ENCODE measurements at regions not wholly inside any gene's neighbourhood (a gene's known extent, or its start where the extent isn't known, plus 50 kb on each side); places are given as distances from the start of the nearest gene placed in this dataset.

GRCh38 chr13:72523593-72523992, 203.8 kb downstream of the MZT1 start:
- DNase-seq, result no peak

DNA sequence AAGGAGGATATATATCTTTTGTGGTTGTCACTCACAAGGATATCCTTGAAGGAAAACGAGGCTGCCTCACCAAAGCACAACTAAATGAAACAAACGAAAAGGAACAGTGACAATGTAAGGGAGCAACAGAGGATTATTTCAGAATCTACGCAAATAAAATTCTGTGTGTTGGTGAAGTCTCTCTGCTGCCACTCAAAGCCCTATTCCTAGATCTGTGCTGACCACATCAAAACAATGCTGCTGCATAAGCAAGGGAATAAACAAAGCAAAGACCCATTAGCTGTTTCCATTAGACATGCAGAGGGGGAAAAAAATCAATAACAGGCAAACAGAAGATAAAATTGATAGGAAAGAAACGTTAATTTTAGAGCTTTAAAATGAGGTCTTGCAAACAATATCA, 204.4 kb downstream of the MZT1 start:
- DNase-seq, result no peak

DNA sequence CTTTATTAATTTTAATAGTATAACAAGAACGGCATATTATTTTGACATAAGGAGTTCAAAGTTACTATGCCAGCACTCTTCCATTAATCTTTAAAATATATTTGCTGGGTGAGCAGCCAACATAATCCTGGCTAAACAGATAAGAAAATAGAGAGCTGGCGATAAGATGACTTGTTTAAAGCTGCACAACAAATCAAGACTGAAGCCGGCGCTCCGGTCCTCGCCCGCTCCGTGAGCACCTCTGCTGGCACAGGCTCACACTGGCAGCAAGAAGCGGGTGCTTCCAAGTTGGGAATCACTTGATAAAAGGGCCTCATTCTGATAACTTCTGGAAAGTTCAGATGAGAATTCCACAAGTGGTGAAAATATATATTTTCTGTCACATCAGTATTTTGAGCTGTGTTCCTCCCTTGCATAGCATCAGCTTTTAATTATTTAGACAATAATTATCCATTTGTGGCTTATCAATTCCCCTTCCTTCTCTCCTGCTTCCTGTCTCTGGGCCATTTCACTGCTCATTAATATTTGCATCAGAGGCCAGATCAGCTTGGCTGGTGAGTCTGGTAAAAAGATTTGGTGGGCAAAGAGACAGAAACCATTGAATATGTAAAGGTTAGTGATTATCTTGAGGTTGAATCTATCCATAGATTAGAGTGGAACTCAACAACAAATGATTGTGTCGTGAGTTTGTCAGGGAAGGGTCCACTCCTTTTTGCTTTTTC, 205.3 kb downstream of the MZT1 start:
- no peak for DNase-seq

DNA sequence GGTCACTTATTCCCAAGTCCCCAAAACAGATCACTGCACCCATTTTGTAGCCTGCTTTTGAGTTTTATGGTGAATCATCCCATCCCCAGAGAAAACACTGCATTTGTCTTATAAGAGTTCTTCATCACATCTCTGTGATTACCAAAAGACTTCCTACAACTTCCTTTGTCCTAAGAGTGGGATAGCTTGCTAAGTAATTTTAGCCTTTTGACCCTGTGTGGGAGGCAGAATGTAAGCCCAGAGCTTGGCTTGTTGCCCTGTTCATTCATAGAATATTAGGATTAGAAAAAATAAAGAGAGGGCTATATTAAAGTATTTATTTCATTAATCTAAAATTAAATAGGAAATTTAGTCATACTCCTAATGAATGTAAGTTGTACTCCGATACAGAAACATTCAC, 213.3 kb downstream of the MZT1 start:
- DNase-seq, result no peak

- no peak for DNase-seq
Observed at GRCh38 chr13:72508392-72508791, 219.0 kb downstream of the MZT1 start.

DNA sequence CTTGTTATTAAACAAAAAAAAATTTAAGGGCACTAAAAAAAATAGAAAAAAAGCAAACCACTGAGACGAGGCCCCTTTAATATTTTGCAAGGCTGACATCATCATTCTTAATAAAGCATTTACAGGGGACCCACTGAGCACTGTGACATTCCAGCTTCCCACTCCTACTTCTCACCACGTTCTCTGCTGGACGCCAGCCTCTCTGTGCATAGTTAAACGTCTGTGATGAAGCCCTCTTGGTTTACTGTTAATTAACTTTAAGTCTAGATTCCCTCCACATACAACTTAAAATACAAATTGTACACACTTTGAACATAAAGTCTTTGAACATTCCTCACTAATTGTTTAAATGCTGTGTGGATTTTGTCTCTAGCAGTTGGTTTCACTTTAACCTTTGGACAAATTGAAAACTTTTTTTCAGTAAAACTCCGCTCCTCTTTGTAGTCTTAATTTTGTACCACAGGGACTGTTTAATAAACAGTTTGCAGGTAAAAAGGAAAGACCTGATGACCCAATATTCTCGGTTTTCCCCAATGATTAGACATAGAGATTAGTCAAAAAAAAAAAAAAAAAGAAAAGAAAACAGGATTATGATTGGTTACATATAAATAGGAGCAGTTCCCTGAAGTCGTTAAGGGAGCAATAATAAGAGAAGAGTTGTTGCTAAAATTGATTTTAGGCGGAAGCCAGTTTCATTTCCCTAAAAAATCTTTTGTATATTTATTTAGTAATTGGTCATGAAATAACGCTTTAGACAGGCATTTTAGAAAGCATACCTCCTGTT, 219.8 kb downstream of the MZT1 start:
- DNase-seq, result no peak

GRCh38 chr13:72506706-72507105, 220.7 kb downstream of the MZT1 start:
- no peak for DNase-seq

DNA sequence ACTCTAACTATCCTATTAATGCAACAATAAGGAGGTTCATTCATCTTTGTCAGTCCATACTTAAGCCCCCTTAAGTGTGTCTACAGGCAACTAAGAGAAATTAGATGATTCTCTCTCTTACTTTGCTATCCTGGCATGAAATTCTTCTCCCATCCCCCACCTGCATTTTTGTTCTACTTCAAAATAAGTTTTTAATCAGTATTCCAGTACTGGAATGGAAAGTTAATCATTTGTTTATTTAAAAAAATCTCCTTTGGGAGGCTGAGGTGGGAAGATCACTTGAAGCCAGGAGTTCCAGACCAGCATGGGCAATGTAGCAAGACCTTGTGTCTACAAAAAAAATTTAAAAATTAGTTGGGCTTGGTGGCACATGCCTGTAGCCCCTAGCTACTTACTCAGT, 222.1 kb downstream of the MZT1 start:
- DNase-seq, result no peak

DNA sequence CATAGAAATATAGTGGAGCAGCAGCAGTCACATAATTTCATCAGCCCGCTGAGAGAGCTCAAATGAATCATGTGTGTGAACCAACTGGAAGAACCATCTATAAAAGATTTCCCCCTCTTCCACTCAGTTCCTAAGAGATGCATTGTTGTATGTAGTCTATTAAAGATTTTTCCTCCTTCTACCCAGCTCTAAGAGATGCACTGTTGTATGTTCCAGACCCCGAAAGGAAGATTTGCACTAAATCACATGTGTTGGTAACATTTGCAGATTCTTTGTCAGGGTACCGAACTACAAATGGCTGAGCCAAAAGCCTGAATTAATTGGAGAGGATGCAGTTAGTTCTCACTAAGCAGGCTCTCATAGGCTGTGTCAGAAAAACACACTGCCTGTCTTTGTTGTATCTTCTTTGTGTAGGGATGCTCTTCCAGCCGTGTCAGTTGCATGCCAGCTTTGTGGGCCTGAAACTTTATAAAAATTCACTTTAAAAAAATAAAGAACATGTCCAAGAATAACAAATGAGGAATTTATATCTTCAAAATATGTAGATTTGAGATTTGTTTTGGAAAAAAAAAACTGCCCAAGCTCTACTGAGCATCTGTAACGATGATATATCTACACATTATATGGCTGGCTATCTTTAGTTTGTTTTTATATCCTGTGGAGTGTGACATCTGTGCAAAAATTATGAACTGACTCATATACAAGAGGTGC, 223.1 kb downstream of the MZT1 start:
- DNase-seq, result no peak

- no peak for DNase-seq
Observed at GRCh38 chr13:72500851-72501250, 226.6 kb downstream of the MZT1 start.

DNA sequence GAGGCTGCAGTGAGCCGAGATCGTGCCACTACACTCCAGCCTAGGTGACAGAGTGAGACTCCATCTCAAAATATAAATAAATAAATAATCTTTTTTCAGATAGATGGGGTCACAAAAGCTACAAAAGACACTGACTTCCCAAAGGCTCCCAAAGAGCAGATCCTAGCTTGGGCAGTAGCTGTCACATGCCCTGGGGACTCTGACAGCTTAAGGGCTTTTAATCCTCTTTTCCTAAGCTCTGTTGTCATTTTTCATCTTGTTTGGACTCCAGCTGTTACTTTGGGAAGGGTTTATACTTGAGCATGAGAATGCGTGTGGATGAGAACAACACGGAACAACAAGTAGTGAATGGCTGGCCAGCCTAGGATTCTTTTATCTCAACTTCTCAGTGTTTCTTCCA, 231.7 kb downstream of the MZT1 start:
- DNase-seq, result no peak

DNA sequence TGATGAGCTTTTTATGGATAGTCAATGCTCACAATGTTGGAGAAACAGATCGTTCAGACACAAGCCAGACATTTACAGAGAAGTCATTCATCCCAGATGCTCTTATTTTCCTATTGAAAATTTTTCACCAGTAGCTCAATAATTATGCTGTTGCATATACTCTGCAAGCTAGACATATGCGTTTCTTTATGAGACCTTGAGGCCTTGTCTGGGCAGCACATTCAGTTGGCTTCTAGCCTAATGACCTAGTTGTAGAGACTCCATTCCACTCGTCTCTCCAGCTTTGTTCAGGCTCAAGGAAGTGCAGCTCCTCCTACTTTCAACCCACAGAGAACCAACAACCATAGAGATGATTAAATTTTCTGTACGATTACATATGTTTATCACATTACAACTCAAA, 237.7 kb downstream of the MZT1 start:
- DNase-seq, result no peak

DNA sequence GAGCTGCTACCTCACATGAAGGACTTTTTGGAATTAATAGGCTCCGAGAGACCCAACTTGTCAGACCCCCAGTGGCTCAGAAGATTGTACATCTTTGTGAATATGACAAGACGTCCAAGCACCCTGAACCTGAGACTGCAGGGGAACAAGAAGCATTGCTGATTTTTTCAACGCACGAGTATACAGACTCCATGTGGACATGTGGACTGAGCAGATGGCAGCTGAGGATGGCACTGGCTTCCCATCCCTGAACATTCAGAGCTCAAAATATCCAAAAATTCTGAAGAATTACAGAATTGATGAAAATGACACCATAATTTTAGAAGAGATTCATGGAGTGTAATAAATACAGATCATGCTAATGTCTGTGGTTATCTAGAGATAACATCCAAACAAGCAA, 254.1 kb downstream of the MZT1 start:
- DNase-seq, result no peak

GRCh38 chr13:72469906-72470305, 257.5 kb downstream of the MZT1 start:
- no peak for DNase-seq

DNA sequence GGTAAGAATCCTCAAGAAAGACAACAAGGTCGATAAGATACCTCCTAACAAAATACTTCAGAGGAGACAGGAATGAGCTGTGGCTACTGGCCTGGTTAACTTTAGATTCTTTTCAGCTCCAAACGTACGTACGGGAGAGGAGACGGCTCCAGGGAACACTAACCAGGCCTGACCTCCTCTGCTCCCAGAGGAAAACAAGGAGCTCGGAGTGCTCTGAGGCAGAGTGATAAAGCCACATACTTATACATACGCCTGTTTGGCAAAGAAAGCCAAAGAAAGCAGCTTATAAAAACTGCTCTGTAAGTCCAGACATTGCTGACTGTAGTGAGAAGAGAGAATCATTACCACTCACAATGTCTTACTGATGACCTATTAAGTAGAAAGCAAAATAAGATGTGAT, 263.9 kb downstream of the MZT1 start:
- peak; percentile 17 for DNase-seq

DNA sequence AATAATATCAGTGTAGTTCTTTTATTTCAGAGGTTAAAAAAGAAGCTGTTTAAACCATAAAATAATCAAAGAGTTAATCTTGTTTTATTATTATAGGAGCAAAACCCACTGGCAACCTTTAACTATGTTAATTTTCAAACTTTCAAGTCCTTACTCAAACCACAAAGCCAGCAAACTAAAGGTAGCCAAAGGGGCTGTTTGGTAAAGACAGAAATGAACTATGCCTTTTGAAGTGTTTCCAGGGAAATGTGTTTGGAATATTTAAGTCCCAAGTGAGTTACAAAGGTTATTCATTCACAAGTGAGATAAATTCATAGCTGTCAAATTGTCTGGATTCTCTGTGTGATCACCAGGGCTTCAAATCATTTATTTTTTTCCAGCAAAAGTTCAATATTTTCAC, 264.7 kb downstream of the MZT1 start:
- DNase-seq, result no peak

DNA sequence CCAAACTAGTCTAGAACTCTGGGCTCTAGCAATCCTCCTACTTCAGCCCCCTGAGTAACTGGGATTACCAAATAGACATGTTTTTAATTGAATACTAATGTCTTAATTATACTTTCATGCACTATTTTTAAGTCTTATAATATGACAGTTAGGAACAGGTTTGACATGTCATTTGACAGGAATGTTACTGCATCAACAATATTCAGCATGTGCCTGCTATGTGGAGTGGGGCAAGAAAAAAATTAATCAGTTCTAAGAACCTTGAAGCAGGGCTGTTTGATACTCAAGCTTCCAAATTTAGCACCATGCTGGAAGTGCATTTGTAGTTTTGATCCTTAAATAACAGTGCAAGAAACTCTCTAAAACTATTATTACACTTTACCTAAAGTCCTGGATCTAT, 265.3 kb downstream of the MZT1 start:
- DNase-seq, result no peak

GRCh38 chr13:72458701-72459100, 268.7 kb downstream of the MZT1 start:
- DNase-seq, result no peak

DNA sequence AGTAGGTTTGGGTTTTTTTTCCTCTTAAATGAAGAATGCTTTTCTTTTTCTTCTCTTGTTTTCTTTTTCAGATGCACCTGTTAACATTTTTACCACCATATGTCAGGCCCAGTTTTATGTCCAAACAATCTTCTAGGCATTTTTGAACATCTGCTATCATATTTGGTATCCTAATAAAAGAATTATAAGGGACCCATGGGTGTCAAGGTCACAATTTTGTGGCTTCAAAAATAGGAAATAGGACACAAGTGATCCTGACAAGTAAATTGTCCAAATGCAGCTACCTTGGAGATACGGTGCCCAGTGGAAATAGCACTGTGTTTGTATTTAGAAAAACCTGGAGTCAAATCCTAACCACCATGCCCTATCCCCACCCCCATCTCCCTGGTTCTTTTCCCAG, 270.3 kb downstream of the MZT1 start:
- no peak for DNase-seq

GRCh38 chr13:72456486-72456885, 270.9 kb downstream of the MZT1 start:
- no peak for DNase-seq

- no peak for DNase-seq
Observed at GRCh38 chr13:72453161-72453560, 274.3 kb downstream of the MZT1 start.

DNA sequence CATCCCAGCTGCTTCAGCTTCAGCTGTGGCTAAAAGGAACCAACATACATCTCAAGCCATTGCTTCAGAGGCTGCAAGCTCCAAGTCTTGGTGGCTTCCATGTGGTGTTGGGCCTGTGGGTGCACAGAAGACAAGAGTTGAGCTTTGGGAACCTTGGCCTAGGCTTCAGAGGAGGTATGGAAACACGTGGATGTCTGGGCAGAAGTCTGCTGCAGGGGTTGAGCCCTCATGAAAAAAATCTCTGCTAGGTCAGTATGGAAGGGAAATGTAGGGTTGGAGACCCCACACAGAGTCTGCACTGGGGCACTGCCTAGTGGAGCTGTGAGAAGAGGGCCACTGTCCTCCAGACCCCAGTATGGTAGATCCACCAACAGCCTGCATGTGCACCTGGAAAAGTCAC, 279.3 kb downstream of the MZT1 start:
- DNase-seq, result no peak

GRCh38 chr13:72444999-72445398, 282.4 kb downstream of the MZT1 start:
- DNase-seq, result no peak

DNA sequence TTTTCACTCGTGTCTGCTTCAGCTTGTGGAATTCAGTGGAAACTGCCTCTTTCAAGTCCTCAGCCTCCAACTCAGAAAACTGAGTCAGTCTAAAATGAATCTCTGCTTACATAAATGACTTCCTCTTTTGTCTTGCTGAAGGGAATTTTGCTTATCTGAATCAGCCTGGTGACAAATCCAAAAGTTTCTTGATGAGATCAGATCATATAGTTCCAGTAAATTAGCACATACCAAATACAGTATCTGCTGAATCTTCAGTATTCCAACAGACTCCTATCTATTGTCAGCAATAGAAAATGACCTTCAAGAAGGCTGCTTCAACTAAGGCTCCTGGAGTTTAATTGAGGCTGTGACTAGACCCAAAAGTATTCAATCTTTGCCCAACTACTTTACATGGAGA, 290.0 kb downstream of the MZT1 start:
- no peak for DNase-seq

Data from femur (tissue), 1 donor.